Fibroblast of lung (primary cell): ENCODE measurements at regions not wholly inside any gene's neighbourhood (a gene's known extent, or its start where the extent isn't known, plus 50 kb on each side); places are given as distances from the start of the nearest gene placed in this dataset.

Experiments
- EZH2 ChIP-seq: IDR thresholded peaks from 2 replicates; pipeline ENCODE4 v1.5.1; 2012; ENCODE audit warnings: low read length, control low read depth, mild to moderate bottlenecking; ENCODE audit errors: missing control alignments
- TF ChIP-seq, protein P1 (sequence below), 2 donors: IDR thresholded peaks in 1 of 2; conservative IDR thresholded peaks in 1 of 2; 1 replicate in 1 of 2; 2 replicates in 1 of 2; pipeline ENCODE4 v1.5.1; 2011 to 2012; ENCODE audit warnings: low read length in 2 of 2, control low read depth in 1 of 2, inconsistent platforms in 1 of 2, low read depth in 1 of 2, mild to moderate bottlenecking in 1 of 2

DNA sequence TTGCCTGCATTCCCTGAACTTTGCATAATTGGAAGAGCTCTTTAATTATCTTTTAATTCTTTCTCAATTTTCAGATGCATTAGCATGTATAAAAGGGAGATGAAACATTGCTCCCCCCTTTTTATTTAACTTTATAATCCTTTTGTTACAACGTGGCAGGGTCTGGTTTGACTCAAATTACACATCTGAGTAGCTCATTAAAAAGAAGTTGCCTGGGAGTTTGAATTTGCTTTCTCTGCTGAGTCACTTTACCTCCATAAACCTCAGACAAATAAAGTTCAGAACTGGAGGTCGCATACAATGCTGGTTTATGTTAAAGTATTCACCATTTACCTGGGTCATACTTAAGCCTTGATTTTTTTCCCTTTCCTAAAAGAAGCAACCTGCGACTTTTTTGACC lies 495.2 kb downstream of the PREX1 start:
- TF ChIP-seq EZH2, result no peak
- TF ChIP-seq, protein P1, sequence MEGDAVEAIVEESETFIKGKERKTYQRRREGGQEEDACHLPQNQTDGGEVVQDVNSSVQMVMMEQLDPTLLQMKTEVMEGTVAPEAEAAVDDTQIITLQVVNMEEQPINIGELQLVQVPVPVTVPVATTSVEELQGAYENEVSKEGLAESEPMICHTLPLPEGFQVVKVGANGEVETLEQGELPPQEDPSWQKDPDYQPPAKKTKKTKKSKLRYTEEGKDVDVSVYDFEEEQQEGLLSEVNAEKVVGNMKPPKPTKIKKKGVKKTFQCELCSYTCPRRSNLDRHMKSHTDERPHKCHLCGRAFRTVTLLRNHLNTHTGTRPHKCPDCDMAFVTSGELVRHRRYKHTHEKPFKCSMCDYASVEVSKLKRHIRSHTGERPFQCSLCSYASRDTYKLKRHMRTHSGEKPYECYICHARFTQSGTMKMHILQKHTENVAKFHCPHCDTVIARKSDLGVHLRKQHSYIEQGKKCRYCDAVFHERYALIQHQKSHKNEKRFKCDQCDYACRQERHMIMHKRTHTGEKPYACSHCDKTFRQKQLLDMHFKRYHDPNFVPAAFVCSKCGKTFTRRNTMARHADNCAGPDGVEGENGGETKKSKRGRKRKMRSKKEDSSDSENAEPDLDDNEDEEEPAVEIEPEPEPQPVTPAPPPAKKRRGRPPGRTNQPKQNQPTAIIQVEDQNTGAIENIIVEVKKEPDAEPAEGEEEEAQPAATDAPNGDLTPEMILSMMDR (conservative IDR thresholded peaks at IDR 0.05 in 1 of 2, IDR thresholded peaks at IDR 0.05 in 1 of 2; ENCODE audit: low read depth in 1 of 2, low read length in 2 of 2), result no peak
